Psoas muscle (tissue), 7 donors: ENCODE measurements at regions not wholly inside any gene's neighbourhood (a gene's known extent, or its start where the extent isn't known, plus 50 kb on each side); places are given as distances from the start of the nearest gene placed in this dataset.

Experiments used
- ATAC-seq, 4 donors: fragments of 200-7000 bp; cut with Tn5 transposase; one replicate each; pipeline ENCODE4 v1.9.1; 2020; ENCODE audit warnings: moderate library complexity in 3 of 4, mild to moderate bottlenecking in 2 of 4
- DNase-seq, 2 donors: peaks; one replicate each; pipeline ENCODE4 v3.0.0-alpha.2; 2020
- H3K27ac ChIP-seq: fragments of 200-600 bp; one replicate; pipeline ENCODE4 v1.8.0; 2022
- H3K27me3 ChIP-seq, 3 donors: fragments of 200-600 bp in 1 of 3; one replicate each; pipeline versions ENCODE4 v1.6.1 to v1.8.0; 2013 to 2022; ENCODE audit warnings: low read length in 2 of 3, mild to moderate bottlenecking in 2 of 3, moderate library complexity in 1 of 3; ENCODE audit not compliant: insufficient read depth in 3 of 3
- H3K36me3 ChIP-seq, 2 donors: fragments of 200-600 bp in 1 of 2; one replicate each; pipeline versions ENCODE4 v1.6.1 to v1.8.0; 2013 to 2022; ENCODE audit warnings: low read depth in 1 of 2, mild to moderate bottlenecking in 1 of 2, moderate library complexity in 1 of 2; ENCODE audit not compliant: insufficient read depth in 1 of 2
- H3K4me1 ChIP-seq: fragments of 200-600 bp; one replicate; pipeline ENCODE4 v1.8.0; 2022
- H3K4me3 ChIP-seq: fragments of 200-600 bp; one replicate; pipeline ENCODE4 v1.8.0; 2022; ENCODE audit warnings: mild to moderate bottlenecking
- H3K9me3 ChIP-seq: fragments of 200-600 bp; one replicate; pipeline ENCODE4 v1.8.0; 2022
- CTCF ChIP-seq: fragments of 200-600 bp; IDR thresholded peaks from one replicate; pipeline ENCODE4 v1.8.0; 2022; ENCODE audit warnings: antibody characterized with exemption
- whole genome bisulfite sequencing, 3 donors: extraction: QIAGEN DNeasy Blood & Tissue Kit; methylation state at CpG; one replicate each; pipeline versions ENCODE4 v1.1.6 to v1.1.7; 2013; 5-methylcytosine and 5-hydroxymethylcytosine counted together
- intact Hi-C, 2 donors: fragments of 100-400 bp; cut with DNase I; formaldehyde crosslinking; loops; one replicate each; pipeline versions ENCODE4 v1.11.0 to v1.14.2; 2022
- donor health status: healthy with polysubstance abuse.
- donor health status: DM: no; HTN: no; CAD: no; lungs with moderate emphysema.
- donor health status: Bipolar disorder and iron deficiency.
- donor health status: healthy.
- donor health status: DM: yes; HTN: yes; CAD: no.
- donor health status: DM: no; HTN: no; CAD: no.
- donor health status: DM: yes; HTN: yes; CAD: no.

- intact Hi-C loops: no loop called here
- H3K9me3 ChIP-seq: no peaks in the 10 kb centered on the region
- H3K27me3 ChIP-seq: no peaks in the 10 kb centered on the region
- no peak for TF ChIP-seq CTCF
- no peak for DNase-seq
- no peak overlapping the region for H3K27ac ChIP-seq
- 68 to 76% (median 70%) methylated on average over 3 of the region's 3 CpGs for WGBS, 3 donors
- no peaks in the 10 kb centered on the region for H3K36me3 ChIP-seq
- H3K4me3 ChIP-seq: no peak overlapping the region
- no peaks in the 10 kb centered on the region for H3K4me1 ChIP-seq
- no peak for ATAC-seq
These were observed 374.3 kb downstream of the SLC4A3 start for GRCh38 chr2:220001751-220002150.

- Histone ChIP-seq H3K4me1 (no peaks in the 10 kb centered on the region), H3K36me3 (no peaks in the 10 kb centered on the region), H3K27me3 (no peaks in the 10 kb centered on the region), H3K9me3 (no peaks in the 10 kb centered on the region), H3K4me3 (no peak overlapping the region), H3K27ac (no peak overlapping the region)
- 78 to 83% (median 78%) methylated on average over 4 of the region's 4 CpGs for WGBS, 3 donors
- ATAC-seq (no peak), DNase-seq (no peak)
- intact Hi-C loops: no loop called here
- no peak for TF ChIP-seq CTCF
These were observed 374.8 kb downstream of the SLC4A3 start for GRCh38 chr2:220002251-220002650.

GRCh38 chr2:220002699-220003098 is 375.3 kb downstream of the SLC4A3 start:
- intact Hi-C loops: no loop called here
- Histone ChIP-seq H3K27ac (no peak overlapping the region), H3K9me3 (no peaks in the 10 kb centered on the region), H3K4me3 (no peak overlapping the region), H3K4me1 (no peaks in the 10 kb centered on the region), H3K36me3 (no peaks in the 10 kb centered on the region), H3K27me3 (no peaks in the 10 kb centered on the region)
- no peak for TF ChIP-seq CTCF
- ATAC-seq (no peak), DNase-seq (no peak)
- WGBS, 3 donors: 88 to 94% (median 91%) methylated on average over 3 of the region's 3 CpGs

- intact Hi-C loops: no loop called here
- no peak for ATAC-seq
- TF ChIP-seq CTCF: no peak
These were observed 377.9 kb downstream of the SLC4A3 start for GRCh38 chr2:220005362-220005761.

GRCh38 chr2:220006152-220006621 is 378.8 kb downstream of the SLC4A3 start:
- Histone ChIP-seq H3K4me1 (no peaks in the 10 kb centered on the region), H3K9me3 (no peaks in the 10 kb centered on the region), H3K27ac (no peak overlapping the region), H3K27me3 (no peaks in the 10 kb centered on the region), H3K36me3 (no peaks in the 10 kb centered on the region), H3K4me3 (no peak overlapping the region)
- DNase-seq: no peak
- intact Hi-C loops: no loop called here
- WGBS, 3 donors: 70 to 80% (median 72%) methylated on average over 8 of the region's 8 CpGs
- TF ChIP-seq CTCF: no peak
- no peak for ATAC-seq

More at GRCh38 chr2:220005362-220005761, 377.9 kb downstream of the SLC4A3 start:
- whole genome bisulfite sequencing, 3 donors: 87 to 97% (median 93%) methylated on average over 6 of the region's 6 CpGs
- H3K9me3 ChIP-seq: no peaks in the 10 kb centered on the region
- no peak overlapping the region for H3K4me3 ChIP-seq
- no peak overlapping the region for H3K27ac ChIP-seq
- no peaks in the 10 kb centered on the region for H3K36me3 ChIP-seq
- DNase-seq: no peak
- H3K4me1 ChIP-seq: no peaks in the 10 kb centered on the region
- no peaks in the 10 kb centered on the region for H3K27me3 ChIP-seq
